HG03108 (cell line): ENCODE measurements at regions not wholly inside any gene's neighbourhood (a gene's known extent, or its start where the extent isn't known, plus 50 kb on each side); places are given as distances from the start of the nearest gene placed in this dataset.
"Not testable (repeated sequence)": the region's sequence is repeated elsewhere in the genome, so short reads cannot be mapped to it uniquely, and the experiment has no call there.

Experiments
- ATAC-seq: cut with Tn5 transposase; IDR thresholded peaks from one replicate; pipeline ENCODE4 v1.9.1; 2021; ENCODE audit warnings: moderate library complexity; ENCODE audit not compliant: unreplicated experiment

DNA sequence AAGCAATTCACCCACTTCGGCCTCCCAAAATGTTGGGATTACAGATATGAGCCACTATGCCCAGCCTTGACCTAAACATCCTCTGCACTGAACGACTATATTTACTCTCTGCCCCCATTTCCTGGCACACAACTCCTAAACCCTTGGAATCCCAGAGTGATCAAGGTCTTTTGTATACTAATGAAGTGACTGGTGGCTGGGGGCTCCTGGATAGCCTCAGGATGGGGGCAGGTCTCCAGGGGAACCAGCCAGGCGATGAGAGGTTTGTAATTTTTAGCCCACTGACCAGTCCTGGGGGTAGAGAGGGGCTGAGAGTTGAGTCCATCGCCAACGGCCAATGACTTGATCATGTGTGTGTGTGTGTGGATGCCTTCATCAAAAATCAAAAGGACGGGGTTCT lies 71.1 kb downstream of the FAM50B start:
- no peak for ATAC-seq

DNA sequence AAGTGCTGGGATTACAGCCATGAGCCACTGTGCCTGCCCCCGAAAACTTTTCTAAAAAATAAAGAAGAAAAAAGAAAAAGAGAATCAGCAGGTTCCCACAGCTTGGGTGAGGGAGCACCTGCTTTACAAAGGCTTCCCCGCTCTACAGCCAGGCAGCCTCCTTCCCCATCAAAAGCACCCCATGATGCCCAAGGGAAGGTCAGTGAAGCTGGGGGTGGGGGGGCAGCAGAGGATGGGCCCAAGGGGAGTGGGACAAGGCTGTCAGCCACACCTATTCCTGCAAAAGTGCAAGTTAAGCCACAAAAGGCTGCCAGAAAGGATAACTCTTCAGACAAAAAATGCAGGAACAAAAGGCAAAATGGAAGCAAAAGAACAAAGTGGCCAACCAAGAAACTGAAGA lies 72.5 kb downstream of the FAM50B start:
- ATAC-seq: no peak

GRCh38 chr6:3922619-3923018 lies 73.4 kb downstream of the FAM50B start:
- not testable (repeated sequence) for ATAC-seq

- ATAC-seq: not testable (repeated sequence)
Measured at GRCh38 chr6:3925223-3926149, 76.3 kb downstream of the FAM50B start.

GRCh38 chr6:3926150-3926482 lies 76.9 kb downstream of the FAM50B start:
- ATAC-seq: no peak

DNA sequence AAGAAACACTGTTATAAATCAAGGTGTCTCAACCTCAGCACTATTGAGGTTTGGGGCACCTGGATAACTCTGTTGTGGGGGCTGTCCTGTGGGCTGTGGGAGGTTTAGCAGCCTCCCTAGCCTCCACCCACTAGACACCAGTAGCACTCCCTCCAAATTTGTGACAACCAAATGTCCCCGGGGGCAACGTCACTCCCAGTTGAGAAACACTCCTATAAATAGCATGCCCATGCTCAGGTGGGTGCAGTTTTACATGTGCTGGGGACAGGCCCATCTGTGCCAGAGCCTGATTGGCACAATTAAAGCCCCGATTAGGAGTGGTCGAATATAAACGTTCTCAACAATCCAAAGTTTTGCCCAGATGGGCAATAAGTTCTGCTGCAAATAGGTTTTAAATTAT lies 78.9 kb downstream of the FAM50B start:
- no peak for ATAC-seq

GRCh38 chr6:3929281-3929798 lies 80.2 kb downstream of the FAM50B start:
- no peak for ATAC-seq

DNA sequence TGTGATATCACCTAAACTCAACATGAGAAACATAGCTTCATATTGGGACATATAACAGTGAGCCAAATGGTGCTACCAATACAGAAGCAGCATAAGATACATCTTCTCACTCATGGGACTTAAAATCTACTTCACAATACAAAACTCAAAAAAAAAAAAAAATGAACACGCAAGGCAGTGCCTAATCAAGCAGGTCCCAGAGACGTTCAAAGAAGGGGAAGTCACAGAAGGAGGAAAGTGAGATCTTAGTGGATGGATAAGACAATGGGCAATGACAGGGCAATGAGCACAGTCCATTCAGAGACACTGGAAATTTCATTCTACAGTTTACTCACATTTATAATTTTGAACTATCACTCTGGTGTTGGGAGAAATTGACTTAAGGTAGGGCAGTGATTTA lies 88.3 kb downstream of the FAM50B start:
- ATAC-seq: no peak

DNA sequence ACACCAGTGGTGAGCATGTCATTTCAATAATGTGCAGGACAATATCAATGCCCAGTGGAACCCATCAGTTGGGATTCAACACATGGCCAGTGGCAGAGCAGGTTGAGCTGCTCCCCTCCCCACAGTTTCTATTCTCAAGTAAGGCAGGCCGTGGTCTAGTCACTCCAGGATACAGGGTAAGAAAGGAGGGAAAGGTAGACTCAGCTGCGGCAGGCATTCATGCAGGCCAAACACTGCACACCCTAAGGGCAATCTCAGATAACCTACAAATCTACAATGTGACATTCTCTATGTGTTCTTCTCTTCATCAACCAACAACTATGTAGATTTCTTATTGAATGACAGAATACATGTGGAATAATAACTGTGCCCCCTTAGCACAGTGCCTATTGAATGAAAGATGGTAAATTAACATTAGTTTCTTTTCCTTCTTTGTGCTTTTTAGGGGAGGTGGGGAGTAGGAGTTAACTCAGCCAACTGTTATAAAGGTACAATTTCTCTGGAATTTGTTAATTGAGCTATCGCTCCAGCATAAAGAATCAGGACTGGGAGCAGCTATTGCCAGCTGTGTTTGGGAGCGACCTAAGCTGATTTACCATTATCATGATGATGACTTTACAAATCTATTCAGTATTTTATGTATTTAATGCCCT lies 89.7 kb downstream of the FAM50B start:
- no peak for ATAC-seq

DNA sequence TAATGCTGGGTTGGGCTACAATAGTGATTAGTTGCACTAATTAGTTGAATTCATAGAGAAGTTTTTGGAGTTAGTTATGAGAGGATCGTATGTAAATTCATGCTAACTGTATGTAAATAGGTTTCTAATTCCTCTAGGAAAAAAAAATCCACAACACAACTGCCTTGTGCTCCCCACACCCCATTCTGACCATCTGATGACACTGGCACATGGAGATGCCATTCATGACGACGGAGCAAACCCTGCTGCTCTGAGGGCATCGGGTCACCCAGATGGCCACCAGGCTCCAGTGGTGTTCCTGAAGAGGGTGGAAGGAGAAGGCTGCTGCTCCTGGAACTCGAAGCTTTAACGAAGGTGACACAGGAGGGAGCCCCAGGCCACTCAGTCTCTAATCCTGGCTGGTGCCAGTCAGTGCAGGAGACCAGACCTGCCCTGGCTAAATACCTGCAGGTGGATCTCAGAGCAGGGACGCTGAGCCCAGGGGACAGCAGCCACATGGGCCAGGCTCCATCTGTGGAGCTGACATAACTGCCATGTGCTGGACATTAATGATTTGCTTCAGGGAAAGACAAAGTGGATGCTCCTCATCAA lies 90.3 kb downstream of the FAM50B start:
- no peak for ATAC-seq

DNA sequence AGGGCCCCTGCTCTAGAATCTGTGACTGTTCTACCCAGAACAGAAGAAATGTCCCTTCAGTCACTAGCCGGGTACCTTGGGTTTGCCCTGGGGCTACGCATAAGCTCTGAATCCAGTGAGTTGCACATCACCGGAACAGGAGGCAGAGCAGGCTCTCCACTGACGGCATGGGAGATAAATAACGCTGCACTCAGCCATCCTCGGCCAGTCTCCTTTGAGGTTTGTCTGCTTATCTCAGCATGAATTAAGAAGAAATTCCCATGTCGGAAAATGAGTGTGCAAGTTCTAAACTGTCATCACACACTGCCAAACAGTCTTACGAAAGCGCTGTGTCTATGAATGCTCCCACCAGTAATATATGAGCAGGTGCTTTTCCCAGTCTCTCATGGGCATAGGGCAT lies 90.8 kb downstream of the FAM50B start:
- no peak for ATAC-seq

- ATAC-seq: no peak
Measured at GRCh38 chr6:3940703-3941102, 91.5 kb downstream of the FAM50B start.

- no peak for ATAC-seq
Measured at GRCh38 chr6:3943331-3943765, 94.2 kb downstream of the FAM50B start.

DNA sequence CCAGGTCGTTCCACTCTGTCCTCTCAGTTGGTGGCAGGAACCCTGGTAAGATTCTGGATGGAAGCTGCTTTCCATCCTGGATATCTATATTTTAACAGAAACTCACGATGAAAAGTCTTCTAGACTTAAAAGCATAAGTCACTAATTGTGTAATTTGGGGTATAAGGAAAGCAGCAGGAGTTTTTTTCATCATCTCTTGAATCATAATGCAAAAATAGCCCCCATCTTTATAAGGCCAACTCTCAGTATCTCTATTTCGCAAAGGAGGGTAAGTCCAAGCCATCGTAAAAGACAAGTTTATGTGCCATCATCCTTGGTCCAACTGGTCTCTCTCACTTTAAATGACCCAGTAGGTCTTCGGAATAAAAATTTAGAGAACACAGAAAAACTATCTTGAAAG lies 95.1 kb downstream of the FAM50B start:
- ATAC-seq: no peak

- no peak for ATAC-seq
Measured at GRCh38 chr6:3946778-3947177, 97.6 kb downstream of the FAM50B start.

DNA sequence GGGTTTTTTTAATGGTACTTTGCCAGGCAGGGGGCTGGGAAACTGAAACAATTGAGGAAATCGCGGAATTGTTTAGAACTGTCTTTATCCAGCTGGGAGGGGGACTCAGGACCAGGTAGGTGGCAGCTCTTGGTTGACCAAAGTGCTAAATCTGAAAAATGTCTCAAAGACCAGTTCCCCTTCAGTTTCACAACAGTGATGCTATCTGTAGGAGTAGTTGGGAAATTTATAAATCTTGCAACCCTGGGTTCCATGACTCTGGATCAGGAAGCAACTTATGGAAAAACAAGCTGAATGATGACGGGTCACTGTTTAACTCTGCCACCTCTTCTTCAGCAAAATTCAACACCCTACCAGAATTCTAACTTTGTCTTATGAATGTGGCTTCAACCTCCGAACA lies 99.7 kb downstream of the FAM50B start:
- no peak for ATAC-seq

DNA sequence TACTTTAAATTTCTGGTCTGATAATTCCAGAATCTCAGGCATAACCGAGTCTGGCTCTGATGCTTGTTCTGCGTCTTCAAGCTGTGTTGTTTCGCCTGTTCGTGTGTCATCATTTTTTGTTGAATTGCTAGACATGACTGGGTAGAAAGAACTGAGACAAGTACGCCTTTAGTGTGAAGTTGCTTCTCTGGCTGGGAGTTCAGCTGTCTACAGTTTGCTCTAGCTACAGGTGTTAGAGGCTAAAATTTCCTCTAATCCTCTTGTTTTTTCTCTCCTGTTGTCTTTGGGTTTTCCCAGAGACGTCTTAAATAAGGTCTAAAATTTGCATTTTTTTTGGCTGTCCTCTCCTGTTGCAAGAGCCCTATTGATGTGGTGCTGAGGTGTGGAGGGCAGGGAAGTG lies 100.3 kb downstream of the FAM50B start:
- ATAC-seq: no peak

DNA sequence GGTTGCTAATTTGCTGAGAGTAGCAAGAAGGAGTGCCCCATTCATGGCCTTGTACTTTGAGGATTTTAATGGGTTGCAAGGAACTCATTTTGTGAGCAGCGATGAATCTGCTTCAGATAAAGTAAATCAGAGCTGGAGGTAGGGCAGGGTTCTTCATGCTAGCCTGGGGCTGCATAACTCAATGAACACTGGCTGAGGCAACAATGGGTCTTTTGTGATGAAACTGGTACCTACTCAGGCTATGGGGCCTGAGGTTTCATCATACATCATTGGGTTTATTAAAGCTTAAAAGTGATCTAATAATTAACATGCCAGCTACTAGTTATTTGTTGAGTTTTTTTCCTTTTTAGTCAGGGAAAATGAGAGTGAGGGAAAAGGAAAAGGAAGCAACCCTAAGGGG lies 106.9 kb downstream of the FAM50B start:
- ATAC-seq: no peak

- no peak for ATAC-seq
Measured at GRCh38 chr6:3957321-3957720, 108.1 kb downstream of the FAM50B start.

- ATAC-seq: no peak
Measured at GRCh38 chr6:3958255-3958654, 109.1 kb downstream of the FAM50B start.

DNA sequence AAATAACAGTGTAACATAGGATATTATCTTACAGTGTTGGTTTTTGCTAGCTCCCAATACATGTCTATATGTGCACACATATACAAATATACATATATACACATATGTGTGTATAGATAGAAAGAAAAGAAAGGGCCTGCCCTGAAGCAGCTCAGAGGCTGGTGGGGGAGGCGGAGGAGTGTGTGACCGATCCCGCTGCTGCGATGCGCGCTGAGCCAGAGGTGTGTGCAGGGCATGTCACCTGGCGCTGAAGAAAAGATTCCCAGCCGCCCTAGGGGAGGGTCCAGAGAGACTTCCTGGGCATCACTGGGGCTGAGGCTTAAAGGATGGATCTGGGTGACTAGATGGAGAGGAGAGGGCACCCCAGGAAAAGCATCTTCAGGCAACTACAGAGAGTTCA lies 110.2 kb downstream of the FAM50B start:
- no peak for ATAC-seq
